Suppressor macrophage (primary cell): ENCODE measurements at regions not wholly inside any gene's neighbourhood (a gene's known extent, or its start where the extent isn't known, plus 50 kb on each side); places are given as distances from the start of the nearest gene placed in this dataset.
A peak's percentile ranks its signal among the peaks of the same experiment; 100 is the strongest.

Source experiments
- DNase-seq, 4 experiments: peaks; one replicate each; pipeline ENCODE4 v3.0.0-alpha.2; 2020 to 2022

GRCh38 chr2:42930025-42930581, 137.7 kb upstream of the HAAO start:
- peak in 1 of 4 experiments; percentile 20 for DNase-seq

GRCh38 chr2:42929546-42930024, 137.2 kb upstream of the HAAO start:
- no peak for DNase-seq

GRCh38 chr2:42928692-42929545, 136.5 kb upstream of the HAAO start:
- peak in 3 of 4 experiments; percentile 34 to 51 (median 40) for DNase-seq

- no peak for DNase-seq
Measured at GRCh38 chr2:42928161-42928691, 135.8 kb upstream of the HAAO start.

- DNase-seq = no peak
Measured at GRCh38 chr2:42927334-42928160, 135.2 kb upstream of the HAAO start.

GRCh38 chr2:42926434-42927333, 134.3 kb upstream of the HAAO start:
- DNase-seq = no peak

- DNase-seq = no peak
Measured at GRCh38 chr2:42925742-42926433, 133.5 kb upstream of the HAAO start.

- DNase-seq = no peak
Measured at GRCh38 chr2:42924418-42924886, 132.1 kb upstream of the HAAO start.

GRCh38 chr2:42923580-42924417, 131.4 kb upstream of the HAAO start:
- no peak for DNase-seq

- no peak for DNase-seq
Measured at GRCh38 chr2:42922790-42923579, 130.6 kb upstream of the HAAO start.

- DNase-seq = no peak
Measured at GRCh38 chr2:42922293-42922692, 129.9 kb upstream of the HAAO start.

GRCh38 chr2:42921721-42922120, 129.3 kb upstream of the HAAO start:
- DNase-seq = no peak

GRCh38 chr2:42921147-42921520, 128.8 kb upstream of the HAAO start:
- no peak for DNase-seq

GRCh38 chr2:42920446-42921146, 128.2 kb upstream of the HAAO start:
- DNase-seq = no peak

GRCh38 chr2:42918671-42919318, 126.4 kb upstream of the HAAO start:
- DNase-seq = no peak

GRCh38 chr2:42918041-42918440, 125.7 kb upstream of the HAAO start:
- DNase-seq = no peak

- DNase-seq = peak; percentile 21 to 65 (median 53)
Measured at GRCh38 chr2:42917425-42917927, 125.1 kb upstream of the HAAO start.

GRCh38 chr2:42916324-42916723, 123.9 kb upstream of the HAAO start:
- no peak for DNase-seq
